NB4 (cell line): ENCODE measurements at regions not wholly inside any gene's neighbourhood (a gene's known extent, or its start where the extent isn't known, plus 50 kb on each side); places are given as distances from the start of the nearest gene placed in this dataset.

Experiments used
- MYC ChIP-seq: IDR thresholded peaks from 2 replicates; pipeline ENCODE4 v1.6.1; 2011; ENCODE audit warnings: low read depth, low read length
- POLR2A ChIP-seq: IDR thresholded peaks from 2 replicates; pipeline ENCODE4 v1.6.1; 2011; ENCODE audit warnings: mild to moderate bottlenecking; ENCODE audit not compliant: insufficient read length; ENCODE audit errors: extremely low read depth
- TF ChIP-seq, protein P1 (sequence below): IDR thresholded peaks from one replicate; pipeline ENCODE4 v1.5.1; 2012; ENCODE audit warnings: low read depth, low read length
- TF ChIP-seq, protein P2 (sequence below): IDR thresholded peaks from 2 replicates; pipeline ENCODE4 v1.6.1; 2011; ENCODE audit warnings: low read depth, low read length

DNA sequence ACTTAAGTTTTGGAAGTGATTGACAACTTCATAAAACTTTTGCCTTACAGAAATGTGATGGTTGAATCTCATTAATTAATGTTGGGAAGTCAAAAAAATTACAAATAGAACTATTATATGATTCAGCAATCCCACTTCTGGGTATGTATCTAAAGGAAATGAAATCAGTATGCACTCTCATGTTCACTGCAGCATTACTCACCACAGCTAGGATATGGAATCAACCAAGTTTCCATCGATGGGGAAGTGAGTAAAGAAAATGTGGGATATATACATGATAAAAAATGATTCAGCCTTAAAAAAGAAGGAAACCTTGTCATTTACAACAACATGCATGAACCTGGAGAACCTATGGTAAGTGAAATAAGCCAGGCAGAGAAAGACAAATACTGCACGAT is 112.4 kb upstream of the WDR75 start:
- TF ChIP-seq, protein P1, sequence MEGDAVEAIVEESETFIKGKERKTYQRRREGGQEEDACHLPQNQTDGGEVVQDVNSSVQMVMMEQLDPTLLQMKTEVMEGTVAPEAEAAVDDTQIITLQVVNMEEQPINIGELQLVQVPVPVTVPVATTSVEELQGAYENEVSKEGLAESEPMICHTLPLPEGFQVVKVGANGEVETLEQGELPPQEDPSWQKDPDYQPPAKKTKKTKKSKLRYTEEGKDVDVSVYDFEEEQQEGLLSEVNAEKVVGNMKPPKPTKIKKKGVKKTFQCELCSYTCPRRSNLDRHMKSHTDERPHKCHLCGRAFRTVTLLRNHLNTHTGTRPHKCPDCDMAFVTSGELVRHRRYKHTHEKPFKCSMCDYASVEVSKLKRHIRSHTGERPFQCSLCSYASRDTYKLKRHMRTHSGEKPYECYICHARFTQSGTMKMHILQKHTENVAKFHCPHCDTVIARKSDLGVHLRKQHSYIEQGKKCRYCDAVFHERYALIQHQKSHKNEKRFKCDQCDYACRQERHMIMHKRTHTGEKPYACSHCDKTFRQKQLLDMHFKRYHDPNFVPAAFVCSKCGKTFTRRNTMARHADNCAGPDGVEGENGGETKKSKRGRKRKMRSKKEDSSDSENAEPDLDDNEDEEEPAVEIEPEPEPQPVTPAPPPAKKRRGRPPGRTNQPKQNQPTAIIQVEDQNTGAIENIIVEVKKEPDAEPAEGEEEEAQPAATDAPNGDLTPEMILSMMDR = no peak
- TF ChIP-seq, protein P2, sequence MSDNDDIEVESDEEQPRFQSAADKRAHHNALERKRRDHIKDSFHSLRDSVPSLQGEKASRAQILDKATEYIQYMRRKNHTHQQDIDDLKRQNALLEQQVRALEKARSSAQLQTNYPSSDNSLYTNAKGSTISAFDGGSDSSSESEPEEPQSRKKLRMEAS = no peak
- TF ChIP-seq POLR2A = no peak
- TF ChIP-seq MYC = no peak
